MM.1S (cell line): ENCODE measurements at regions not wholly inside any gene's neighbourhood (a gene's known extent, or its start where the extent isn't known, plus 50 kb on each side); places are given as distances from the start of the nearest gene placed in this dataset.

Experiments
- DNase-seq: peaks from one replicate; pipeline ENCODE4 v3.0.0-alpha.2; 2015
- H2AFZ ChIP-seq: fragments of 300-600 bp; sonication (generic); 2 replicates; pipeline ENCODE4 v1.6.0; 2016; ENCODE audit warnings: antibody characterized with exemption, low read length
- H3F3A ChIP-seq: fragments of 300-600 bp; sonication (generic); 2 replicates; pipeline ENCODE4 v1.6.1; 2016; ENCODE audit warnings: mild to moderate bottlenecking, antibody characterized with exemption, low read length, moderate library complexity, mixed read lengths; ENCODE audit not compliant: insufficient read depth
- H3K27ac ChIP-seq: fragments of 300-600 bp; sonication (generic); 2 replicates; pipeline ENCODE4 v1.5.1; 2016; ENCODE audit warnings: mild to moderate bottlenecking, low read length
- H3K27me3 ChIP-seq: fragments of 300-600 bp; sonication (generic); replicated peaks from 2 replicates; pipeline ENCODE4 v1.6.0; 2016; ENCODE audit warnings: low read length; ENCODE audit not compliant: insufficient read depth
- H3K36me3 ChIP-seq: fragments of 300-600 bp; sonication (generic); replicated peaks from 2 replicates; pipeline ENCODE4 v1.6.1; 2016; ENCODE audit warnings: mild to moderate bottlenecking, low read length, mixed read lengths; ENCODE audit not compliant: insufficient read depth
- H3K4me1 ChIP-seq: fragments of 300-600 bp; sonication (generic); 2 replicates; pipeline ENCODE4 v1.6.1; 2016; ENCODE audit warnings: low read length, mixed read lengths
- H3K4me2 ChIP-seq: fragments of 300-600 bp; sonication (generic); 2 replicates; pipeline ENCODE4 v1.6.0; 2016; ENCODE audit warnings: low read depth, low read length
- H3K4me3 ChIP-seq: fragments of 300-600 bp; sonication (generic); 2 replicates; pipeline ENCODE4 v1.5.1; 2016; ENCODE audit warnings: low read length, mixed read lengths
- H3K79me2 ChIP-seq: fragments of 300-600 bp; sonication (generic); 2 replicates; pipeline ENCODE4 v1.6.1; 2016; ENCODE audit warnings: mixed run types, low read length, mixed read lengths
- H3K9ac ChIP-seq: fragments of 300-600 bp; sonication (generic); 2 replicates; pipeline ENCODE4 v1.6.1; 2016; ENCODE audit warnings: low read length, mixed read lengths
- H3K9me2 ChIP-seq: fragments of 300-600 bp; sonication (generic); replicated peaks from 2 replicates; pipeline ENCODE4 v1.6.1; 2016; ENCODE audit warnings: mild to moderate bottlenecking, low read length, mixed read lengths; ENCODE audit not compliant: insufficient read depth
- H3K9me3 ChIP-seq: fragments of 300-600 bp; sonication (generic); replicated peaks from 2 replicates; pipeline ENCODE4 v1.6.1; 2016; ENCODE audit warnings: mild to moderate bottlenecking, low read length, mixed read lengths; ENCODE audit not compliant: insufficient read depth
- H4K20me1 ChIP-seq: fragments of 300-600 bp; sonication (generic); 2 replicates; pipeline ENCODE4 v1.6.1; 2016; ENCODE audit warnings: mild to moderate bottlenecking, low read length, moderate library complexity, mixed read lengths; ENCODE audit not compliant: insufficient read depth
- CTCF ChIP-seq: fragments of 300-600 bp; sonication (generic); IDR thresholded peaks from 2 replicates; pipeline ENCODE4 v1.5.1; 2016; ENCODE audit warnings: antibody characterized with exemption, low read length, mixed read lengths
- EZH2 ChIP-seq: fragments of 300-600 bp; sonication (generic); optimal IDR thresholded peaks from 2 replicates; pipeline ENCODE3; 2017; ENCODE audit warnings: low read depth, mild to moderate bottlenecking, antibody characterized with exemption, low read length, mixed read lengths
- EZH2phosphoT487 ChIP-seq: fragments of 300-600 bp; sonication (generic); IDR thresholded peaks from 2 replicates; pipeline ENCODE4 v1.6.1; 2018; ENCODE audit warnings: antibody characterized with exemption, low read length

DNA sequence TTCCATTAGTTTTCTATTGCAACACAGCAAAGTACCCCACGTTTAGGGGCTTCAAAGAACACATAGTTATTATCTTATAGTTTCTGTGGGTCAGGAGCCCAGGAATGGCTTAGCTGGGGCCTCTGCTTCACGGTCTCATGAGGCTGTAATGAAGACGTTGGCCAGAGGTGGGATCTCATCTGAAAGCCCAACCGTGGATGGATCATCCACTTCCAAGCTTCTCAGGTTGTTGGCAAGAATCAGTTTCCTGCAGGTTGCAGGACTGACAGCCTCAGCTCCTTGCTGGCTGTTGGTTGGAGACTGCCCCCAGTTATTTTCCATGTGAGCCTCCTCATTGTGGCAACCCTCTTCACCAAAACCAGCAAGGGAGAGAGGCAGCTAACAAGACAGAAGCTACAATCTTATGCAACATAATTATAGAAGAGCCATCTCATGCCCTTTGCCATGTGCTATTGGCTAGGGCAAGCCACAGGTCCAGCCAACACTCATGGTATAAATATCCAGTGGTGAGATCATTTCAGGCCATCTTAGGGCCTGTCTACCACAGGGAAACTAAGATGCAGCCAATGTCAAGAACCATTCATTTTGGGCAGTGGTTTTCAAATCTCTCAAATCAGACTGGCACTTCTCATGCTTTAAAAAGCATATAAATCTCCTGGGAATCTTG is 452.4 kb downstream of the MED13L start:
- Histone ChIP-seq H3K79me2 (no peaks in the 10 kb centered on the region), H2AFZ (no peak overlapping the region), H3K27me3 (no peaks in the 10 kb centered on the region), H3K4me2 (no peak overlapping the region), H3K4me3 (no peak overlapping the region), H3K9me3 (no peaks in the 10 kb centered on the region), H3F3A (no peaks in the 10 kb centered on the region), H4K20me1 (no peaks in the 10 kb centered on the region), H3K27ac (no peak overlapping the region), H3K9ac (no peak overlapping the region), H3K9me2 (no peaks in the 10 kb centered on the region), H3K36me3 (no peaks in the 10 kb centered on the region), H3K4me1 (no peaks in the 10 kb centered on the region)
- TF ChIP-seq CTCF (no peak), EZH2phosphoT487 (no peak), EZH2 (no peak)
- no peak for DNase-seq

DNA sequence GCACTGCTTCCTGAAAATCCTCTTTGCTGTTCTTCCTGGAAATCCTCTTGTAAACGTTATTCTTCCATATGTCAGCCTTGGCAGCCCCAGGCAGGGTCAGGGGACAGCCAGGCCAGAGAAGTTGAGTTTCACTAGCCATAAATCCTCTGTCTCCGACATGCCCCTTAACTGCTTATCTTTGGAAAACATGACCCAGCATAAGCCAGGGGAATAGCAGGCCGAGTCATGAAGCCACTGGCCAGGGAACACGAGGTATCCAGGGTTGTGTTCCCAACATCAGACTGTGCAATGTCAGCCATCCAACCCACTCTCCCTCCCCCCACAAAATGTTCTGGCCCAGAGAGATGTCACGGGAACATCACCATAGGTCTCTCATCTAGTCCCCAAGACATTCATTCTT is 453.9 kb downstream of the MED13L start:
- Histone ChIP-seq H3K27me3 (no peaks in the 10 kb centered on the region), H3K4me3 (no peak overlapping the region), H3K9ac (no peak overlapping the region), H3K27ac (no peak overlapping the region), H2AFZ (no peak overlapping the region), H3K36me3 (no peaks in the 10 kb centered on the region), H3K9me3 (no peaks in the 10 kb centered on the region), H3K4me2 (no peak overlapping the region), H4K20me1 (no peaks in the 10 kb centered on the region), H3K4me1 (no peaks in the 10 kb centered on the region), H3K79me2 (no peaks in the 10 kb centered on the region), H3K9me2 (no peaks in the 10 kb centered on the region), H3F3A (no peaks in the 10 kb centered on the region)
- TF ChIP-seq EZH2: no peak
- TF ChIP-seq CTCF: no peak
- no peak for TF ChIP-seq EZH2phosphoT487
- DNase-seq: no peak

- Histone ChIP-seq H3F3A (no peaks in the 10 kb centered on the region), H3K9me2 (no peaks in the 10 kb centered on the region), H3K79me2 (no peaks in the 10 kb centered on the region), H3K36me3 (no peaks in the 10 kb centered on the region), H2AFZ (no peak overlapping the region), H3K4me2 (no peak overlapping the region), H3K4me3 (no peak overlapping the region), H3K9me3 (no peaks in the 10 kb centered on the region), H3K27me3 (no peaks in the 10 kb centered on the region), H3K4me1 (no peaks in the 10 kb centered on the region), H4K20me1 (no peaks in the 10 kb centered on the region), H3K27ac (no peak overlapping the region), H3K9ac (no peak overlapping the region)
- DNase-seq: no peak
- no peak for TF ChIP-seq EZH2
- TF ChIP-seq EZH2phosphoT487: no peak
- TF ChIP-seq CTCF: no peak
These were observed 456.8 kb downstream of the MED13L start for GRCh38 chr12:115820656-115821055.
